Fibroblast of villous mesenchyme (primary cell): ENCODE measurements at regions not wholly inside any gene's neighbourhood (a gene's known extent, or its start where the extent isn't known, plus 50 kb on each side); places are given as distances from the start of the nearest gene placed in this dataset.

Source experiments
- DNase-seq: peaks from one replicate; pipeline ENCODE4 v3.0.0-alpha.2; 2010; ENCODE audit warnings: low read depth
- H3K4me3 ChIP-seq: 2 replicates; pipeline ENCODE4 v1.5.1; 2011; ENCODE audit warnings: low read depth, mild to moderate bottlenecking, low read length
- TF ChIP-seq, protein P1 (sequence below): IDR thresholded peaks from 2 replicates; pipeline ENCODE4 v1.5.1; 2012; ENCODE audit warnings: low read depth, mild to moderate bottlenecking, low read length; ENCODE audit not compliant: insufficient read depth

DNA sequence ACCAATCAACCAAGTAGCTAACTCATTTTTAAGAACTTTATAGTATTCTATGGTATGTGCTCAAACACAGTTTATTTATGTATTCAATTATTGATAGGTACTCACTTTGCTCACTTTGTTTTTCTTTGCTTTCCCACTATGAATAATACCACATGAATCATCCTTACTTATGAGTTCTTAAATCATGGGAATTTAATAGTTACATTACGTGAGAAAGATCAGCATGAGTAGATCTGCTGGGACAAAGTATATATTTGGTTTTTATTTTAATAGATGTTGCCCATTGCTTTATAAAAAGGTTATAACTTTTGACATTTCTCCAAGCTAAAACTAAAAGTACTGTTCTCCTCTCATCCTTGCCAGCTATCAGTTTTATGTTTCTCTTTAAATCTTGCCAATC, 390.7 kb downstream of the LRATD1 start:
- TF ChIP-seq, protein P1, sequence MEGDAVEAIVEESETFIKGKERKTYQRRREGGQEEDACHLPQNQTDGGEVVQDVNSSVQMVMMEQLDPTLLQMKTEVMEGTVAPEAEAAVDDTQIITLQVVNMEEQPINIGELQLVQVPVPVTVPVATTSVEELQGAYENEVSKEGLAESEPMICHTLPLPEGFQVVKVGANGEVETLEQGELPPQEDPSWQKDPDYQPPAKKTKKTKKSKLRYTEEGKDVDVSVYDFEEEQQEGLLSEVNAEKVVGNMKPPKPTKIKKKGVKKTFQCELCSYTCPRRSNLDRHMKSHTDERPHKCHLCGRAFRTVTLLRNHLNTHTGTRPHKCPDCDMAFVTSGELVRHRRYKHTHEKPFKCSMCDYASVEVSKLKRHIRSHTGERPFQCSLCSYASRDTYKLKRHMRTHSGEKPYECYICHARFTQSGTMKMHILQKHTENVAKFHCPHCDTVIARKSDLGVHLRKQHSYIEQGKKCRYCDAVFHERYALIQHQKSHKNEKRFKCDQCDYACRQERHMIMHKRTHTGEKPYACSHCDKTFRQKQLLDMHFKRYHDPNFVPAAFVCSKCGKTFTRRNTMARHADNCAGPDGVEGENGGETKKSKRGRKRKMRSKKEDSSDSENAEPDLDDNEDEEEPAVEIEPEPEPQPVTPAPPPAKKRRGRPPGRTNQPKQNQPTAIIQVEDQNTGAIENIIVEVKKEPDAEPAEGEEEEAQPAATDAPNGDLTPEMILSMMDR = no peak
- DNase-seq = no peak
- no peak overlapping the region for H3K4me3 ChIP-seq

DNA sequence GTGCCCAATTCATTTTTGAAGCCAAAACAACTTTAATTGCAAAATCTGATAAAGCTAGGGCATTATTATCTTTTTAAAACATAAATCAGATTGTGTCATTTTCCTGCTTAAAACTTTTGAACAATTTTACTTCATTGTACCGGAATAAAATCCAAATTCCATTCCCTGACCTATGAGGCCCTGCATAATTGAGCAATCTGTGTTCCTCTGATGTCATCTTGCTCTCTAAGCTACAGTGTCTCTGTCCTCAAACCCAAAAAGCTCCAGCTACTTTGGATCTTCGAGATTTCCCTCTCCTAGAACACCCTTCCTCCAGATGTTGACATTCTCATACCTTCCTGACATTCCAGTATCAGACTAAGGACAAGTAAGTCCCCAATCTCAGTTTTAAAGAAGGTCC, 395.9 kb downstream of the LRATD1 start:
- H3K4me3 ChIP-seq = no peak overlapping the region
- no peak for DNase-seq
- TF ChIP-seq, protein P1 = no peak

DNA sequence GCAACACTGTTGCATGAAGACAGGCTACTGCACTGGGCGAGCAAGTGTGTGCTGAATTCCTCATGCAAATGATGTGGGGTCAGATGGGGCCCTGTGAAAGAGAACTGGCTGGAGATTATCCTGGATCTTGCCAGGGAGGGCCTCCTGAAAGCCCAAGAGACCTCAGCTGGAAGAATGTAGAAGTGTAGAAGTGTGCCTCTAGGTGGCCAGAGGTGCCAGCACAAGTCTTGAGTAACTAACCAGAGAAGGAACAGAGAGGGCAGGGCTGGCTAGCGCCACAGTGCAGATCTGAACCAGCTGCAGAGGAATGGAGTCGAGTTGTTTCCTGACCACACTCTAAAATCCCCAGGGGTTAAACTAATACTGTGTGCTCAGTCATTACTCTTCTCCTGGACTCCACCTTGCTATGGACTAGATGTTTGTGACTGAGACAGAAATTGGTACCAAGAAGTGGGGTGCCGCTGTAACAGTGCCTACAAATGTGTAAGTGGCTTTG, 399.3 kb downstream of the LRATD1 start:
- TF ChIP-seq, protein P1 = no peak
- DNase-seq = no peak
- no peak overlapping the region for H3K4me3 ChIP-seq

DNA sequence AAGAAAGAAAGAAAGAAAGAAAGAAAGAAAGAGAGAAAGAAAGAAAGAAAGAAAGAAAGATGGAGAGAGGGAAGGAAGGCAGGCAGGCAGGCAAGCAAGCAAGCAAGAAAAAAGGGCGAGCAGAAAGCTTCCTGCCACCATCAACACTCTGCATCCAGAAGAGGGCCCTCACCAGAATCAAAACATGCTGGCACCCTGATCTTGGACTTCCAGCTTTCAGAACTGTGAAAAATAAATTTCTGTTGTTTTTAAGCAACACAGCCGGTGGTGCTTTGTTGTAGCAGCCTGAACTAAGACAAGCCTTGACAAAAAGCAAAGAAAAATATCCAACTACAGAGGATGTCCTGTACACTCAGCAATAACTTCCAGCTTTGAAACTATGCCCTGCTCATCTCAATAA, 401.7 kb downstream of the LRATD1 start:
- no peak for DNase-seq
- TF ChIP-seq, protein P1 = no peak
- H3K4me3 ChIP-seq = no peak overlapping the region

DNA sequence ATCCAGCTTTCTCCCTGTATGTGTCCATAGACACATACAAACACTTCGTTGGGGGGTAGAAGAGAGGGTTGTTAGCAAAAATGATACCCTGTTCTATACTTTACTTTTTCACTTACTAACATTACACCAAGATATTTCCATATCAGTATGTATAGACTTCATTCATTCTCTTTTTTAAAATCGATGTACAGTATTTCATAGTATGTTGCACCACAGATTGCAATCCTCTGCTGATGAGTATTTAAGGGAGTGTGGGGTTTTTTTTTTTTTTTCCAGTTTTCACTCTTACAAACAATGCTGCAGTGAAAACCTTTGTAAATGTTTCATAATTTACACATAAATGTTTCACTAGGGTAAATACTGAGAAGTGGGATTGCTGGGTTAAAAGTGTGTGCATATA, 402.3 kb downstream of the LRATD1 start:
- H3K4me3 ChIP-seq = no peak overlapping the region
- TF ChIP-seq, protein P1 = no peak
- DNase-seq = no peak

DNA sequence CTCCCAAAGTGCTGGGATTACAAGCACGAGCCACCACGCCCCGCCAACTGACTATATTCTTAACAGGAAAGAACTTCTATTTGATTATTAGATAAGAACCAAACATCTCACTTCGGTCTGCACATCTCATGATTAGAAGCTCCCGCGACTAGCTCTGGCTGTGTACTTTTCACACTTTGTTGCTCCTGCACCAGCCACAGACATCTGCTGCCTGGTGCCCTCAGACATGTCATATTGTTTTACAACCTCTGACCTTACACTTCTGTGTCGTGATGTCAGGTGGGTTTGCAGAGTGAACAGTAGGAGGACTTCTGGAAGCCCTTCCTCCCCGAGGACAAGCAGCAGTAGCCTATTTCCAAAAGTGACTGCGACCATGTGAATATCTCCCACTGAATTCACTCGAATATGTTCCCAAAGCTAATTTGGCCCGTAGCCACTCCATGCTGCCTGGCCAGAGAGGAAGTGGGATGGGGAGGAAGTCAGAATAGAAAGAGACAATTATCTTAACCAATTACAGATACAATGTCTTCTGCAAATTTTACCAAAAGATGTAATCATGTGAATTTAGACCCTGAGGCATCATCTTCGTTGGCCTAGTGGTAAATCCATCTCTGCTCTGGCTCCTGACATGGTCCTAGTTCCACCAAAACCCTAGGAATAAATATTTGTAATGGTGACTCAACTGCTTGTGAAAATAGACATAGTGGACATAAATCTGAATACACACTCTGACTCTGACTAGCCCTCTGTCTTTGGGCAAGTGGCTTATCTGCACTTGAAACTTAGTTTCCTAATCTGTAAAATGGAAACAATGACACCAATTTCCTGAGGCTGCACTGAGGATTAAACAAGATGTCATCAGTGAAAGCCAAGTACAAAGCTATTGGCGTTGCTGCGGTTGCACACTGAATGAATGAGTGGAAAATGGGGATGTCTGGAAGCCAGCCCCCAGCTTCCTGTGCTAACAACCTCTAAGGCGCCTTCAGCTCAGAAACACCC, 406.1 kb downstream of the LRATD1 start:
- no peak for DNase-seq
- no peak overlapping the region for H3K4me3 ChIP-seq
- TF ChIP-seq, protein P1 = no peak
